CD4-positive, alpha-beta T cell treated with Interleukin-4 for 1 hour (primary cell): ENCODE measurements at regions not wholly inside any gene's neighbourhood (a gene's known extent, or its start where the extent isn't known, plus 50 kb on each side); places are given as distances from the start of the nearest gene placed in this dataset.

Source experiments
- DNase-seq, 2 donors: peaks; one replicate each; pipeline ENCODE4 v3.0.0-alpha.2; 2020 to 2022

- no peak for DNase-seq
Observed at GRCh38 chr1:104726917-104727316, 977.2 kb downstream of the AMY1C start.

- no peak for DNase-seq
Observed at GRCh38 chr1:104733866-104734265, 984.2 kb downstream of the AMY1C start.

- no peak for DNase-seq
Observed at GRCh38 chr1:104745875-104746274, 996.2 kb downstream of the AMY1C start.

DNA sequence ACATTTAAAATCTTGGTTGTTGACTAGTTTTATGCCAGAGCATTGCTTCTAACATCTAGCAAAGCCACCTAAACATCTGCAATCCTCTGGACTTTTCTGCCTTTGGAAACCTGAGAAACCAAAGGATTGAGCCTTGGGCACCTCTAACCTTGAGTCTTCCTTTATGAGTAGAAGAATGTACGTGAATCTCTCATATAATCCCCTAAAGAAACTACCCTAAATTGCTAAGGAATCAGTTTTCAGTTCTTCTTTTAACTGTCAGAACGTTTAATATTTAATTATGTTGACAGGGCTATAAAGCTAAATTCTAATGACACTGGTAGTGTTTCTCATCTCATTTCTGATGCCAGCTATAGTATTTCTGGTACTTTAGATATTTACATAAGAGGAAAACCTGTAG is 997.3 kb downstream of the AMY1C start:
- no peak for DNase-seq

- no peak for DNase-seq
Observed at GRCh38 chr1:104760017-104760416, 1010.3 kb downstream of the AMY1C start.

DNA sequence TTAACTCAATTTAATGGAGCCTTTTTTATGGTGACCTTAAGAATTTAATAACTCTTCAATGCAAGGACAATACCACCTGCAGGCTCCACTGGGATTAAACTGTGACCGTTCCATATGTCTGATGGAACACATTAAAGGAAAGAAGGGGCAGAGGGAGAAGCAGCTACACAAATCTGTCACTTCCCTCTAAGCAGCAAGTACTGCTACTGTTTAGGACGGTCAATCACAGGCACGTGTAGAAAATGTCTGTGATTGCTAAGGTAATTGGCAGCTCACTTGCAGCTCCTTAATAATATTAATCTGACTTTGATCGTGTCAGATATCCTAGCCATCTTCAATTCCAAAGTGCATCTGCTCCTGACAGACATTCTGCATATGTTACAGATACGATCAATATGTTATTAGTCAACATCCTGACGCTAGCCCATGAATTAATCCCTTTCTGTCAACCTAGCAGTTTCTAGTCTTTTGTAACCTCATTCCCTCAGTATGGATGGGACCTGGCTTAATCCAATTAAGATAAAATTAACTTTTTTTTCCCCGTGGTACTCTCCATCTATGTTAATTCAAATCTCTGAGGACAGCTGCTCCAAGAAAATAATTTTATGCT is 1012.4 kb downstream of the AMY1C start:
- DNase-seq = no peak

GRCh38 chr1:104765085-104765484 is 1015.4 kb downstream of the AMY1C start:
- DNase-seq = no peak

DNA sequence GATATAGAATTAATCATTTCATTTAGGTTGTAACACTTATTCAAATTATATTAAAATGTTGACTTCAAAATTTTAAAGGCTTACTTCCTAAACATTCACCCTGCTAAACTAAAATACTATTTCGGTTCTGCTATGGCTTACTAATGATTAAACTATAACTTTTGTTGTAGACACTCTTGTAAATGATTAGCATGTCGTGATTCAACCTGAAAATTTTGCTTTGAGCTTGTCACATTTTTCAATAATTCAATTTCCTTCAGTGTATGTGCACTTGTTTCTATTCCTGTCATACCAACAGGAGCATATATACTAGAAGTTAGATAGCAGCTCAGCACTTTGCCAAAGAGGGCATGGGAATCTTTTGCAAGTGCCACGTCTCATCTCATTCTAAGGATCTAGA is 1018.8 kb downstream of the AMY1C start:
- no peak for DNase-seq

DNA sequence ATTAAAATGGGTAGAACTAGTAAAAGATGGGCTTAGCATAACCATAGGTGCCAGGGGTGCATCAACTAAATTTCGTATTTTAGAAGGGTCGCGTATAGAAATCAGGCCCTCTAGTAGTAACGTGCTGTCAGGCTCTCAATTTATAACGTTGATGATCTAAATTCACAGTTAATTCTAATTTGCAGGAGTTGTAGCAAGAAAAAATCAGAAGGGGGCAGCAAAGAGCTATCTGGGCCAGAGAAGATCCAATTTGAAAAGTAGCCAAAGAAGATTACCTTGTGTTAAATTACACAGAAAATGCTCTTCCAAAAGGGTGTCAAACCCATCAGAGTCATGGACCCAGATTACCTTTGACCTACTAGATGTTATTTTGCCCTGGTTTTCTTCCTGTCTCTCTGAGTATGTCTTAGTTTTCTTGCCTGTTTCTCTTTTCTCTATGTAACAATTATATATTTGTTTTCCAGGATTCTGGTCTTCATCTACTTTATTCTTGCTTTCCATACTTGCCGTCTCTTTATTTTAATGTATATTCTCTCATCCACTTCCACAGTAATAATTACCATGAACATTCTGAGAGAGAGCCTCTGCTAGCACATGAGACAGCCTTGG is 1030.9 kb downstream of the AMY1C start:
- DNase-seq = no peak

- no peak for DNase-seq
Observed at GRCh38 chr1:104785575-104786187, 1036.0 kb downstream of the AMY1C start.

DNA sequence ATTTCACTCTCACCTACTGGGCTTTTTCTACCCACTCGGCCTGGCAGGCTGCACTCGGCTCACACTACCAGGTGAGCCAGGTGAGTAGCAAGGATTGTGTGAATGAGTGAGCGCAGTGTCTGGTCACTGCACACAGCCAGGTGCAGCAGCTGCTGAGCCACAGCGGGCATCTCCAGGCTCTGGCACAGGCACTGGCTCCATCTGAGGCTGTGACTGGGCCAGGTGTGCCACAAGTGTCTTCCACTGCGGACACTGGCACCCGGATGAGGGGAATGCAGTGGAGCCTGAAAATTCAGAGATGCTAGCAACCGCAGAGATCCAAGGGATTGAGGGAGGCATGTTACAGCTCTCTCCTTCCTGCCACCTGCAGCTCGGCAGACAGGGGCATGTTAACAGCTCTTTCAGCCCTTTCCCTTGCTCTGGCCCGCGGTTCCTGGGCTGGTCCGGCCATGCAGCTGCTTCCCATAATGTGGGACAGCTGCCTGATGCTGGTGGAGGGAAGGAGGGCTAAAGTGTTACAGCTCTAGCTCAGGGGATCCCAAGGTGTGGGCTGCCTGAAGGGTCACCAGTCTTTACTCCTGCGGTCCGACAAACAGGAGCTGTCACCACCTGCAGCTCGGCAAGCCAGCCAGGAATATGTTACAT is 1038.3 kb downstream of the AMY1C start:
- no peak for DNase-seq

- DNase-seq = no peak
Observed at GRCh38 chr1:104791030-104791429, 1041.3 kb downstream of the AMY1C start.

GRCh38 chr1:104794035-104794434 is 1044.3 kb downstream of the AMY1C start:
- DNase-seq = no peak

DNA sequence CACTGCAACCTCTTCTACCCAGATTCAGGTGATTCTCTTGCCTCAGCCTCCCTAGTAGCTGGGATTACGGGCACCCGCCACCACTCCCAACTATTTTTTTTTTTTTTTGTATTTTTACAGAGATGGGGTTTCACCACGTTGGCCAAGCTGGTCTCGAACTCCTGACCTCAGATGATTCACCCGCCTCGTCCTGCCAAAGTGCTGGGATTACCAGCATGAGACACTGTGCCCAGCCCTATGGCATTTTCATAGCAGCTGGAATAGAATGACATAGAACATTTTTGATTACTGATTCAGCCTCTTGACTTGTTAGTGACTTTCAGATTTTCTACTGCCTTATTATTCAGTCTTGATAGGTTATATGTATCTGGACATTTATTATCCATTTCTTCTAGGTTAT is 1046.2 kb downstream of the AMY1C start:
- DNase-seq = no peak

- DNase-seq = no peak
Observed at GRCh38 chr1:104797982-104798381, 1048.3 kb downstream of the AMY1C start.

DNA sequence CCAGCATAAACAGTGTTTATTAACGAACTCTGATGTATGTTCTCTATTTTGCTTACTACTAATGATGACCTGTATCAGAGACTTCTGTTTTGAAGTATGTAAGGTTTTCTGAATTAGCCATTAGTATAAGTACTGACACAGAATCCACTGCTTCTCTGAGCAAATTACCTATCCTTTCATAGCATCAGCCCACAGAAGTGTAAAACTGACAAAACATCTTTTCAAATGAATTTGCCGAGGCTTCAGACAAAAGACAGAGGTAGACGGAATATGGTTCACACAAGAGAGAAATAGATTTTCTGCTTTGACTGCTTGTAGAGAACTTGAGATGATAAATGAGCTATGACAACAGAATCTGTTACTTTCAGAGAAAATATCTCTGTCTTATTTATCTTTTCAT is 1051.6 kb downstream of the AMY1C start:
- no peak for DNase-seq

DNA sequence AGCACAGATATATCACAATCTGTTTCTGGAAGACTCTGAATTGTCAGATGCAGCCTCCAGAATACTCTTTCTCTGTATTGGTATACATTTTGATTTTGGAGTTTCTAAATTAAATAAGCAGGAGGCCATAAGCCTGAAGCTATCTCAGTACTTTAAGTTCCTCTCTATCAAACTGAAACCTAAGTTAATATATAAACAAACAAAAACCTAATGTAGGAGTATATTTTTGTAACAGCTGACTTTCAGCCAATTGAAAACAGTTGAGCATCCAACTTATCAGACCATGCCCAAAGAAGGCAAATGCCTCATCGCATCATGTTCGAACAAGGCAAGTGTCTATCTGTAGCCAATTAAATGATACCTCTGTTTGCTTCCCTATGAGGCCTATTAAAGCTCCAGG is 1054.4 kb downstream of the AMY1C start:
- no peak for DNase-seq

- no peak for DNase-seq
Observed at GRCh38 chr1:104807590-104807989, 1057.9 kb downstream of the AMY1C start.

DNA sequence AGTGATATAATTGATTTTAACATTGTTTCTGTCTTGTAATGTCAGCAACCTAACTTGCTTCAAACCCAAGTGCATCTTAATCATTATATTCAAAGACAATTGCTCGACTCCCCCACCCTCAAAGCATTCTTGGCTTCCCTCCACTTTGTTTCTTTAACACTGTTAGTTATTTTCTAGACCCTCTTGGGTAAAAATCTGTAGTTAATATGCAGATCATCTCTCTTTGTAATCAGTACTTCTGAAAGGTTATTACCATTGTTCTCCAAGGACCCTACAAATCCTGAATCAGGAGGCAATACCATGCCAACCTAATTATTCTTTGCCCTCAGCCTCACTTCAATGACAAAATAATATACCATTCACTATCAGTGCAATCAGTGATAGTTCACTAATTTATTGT is 1075.7 kb downstream of the AMY1C start:
- no peak for DNase-seq

GRCh38 chr1:104830534-104830933 is 1080.8 kb downstream of the AMY1C start:
- no peak for DNase-seq

GRCh38 chr1:104852151-104852550 is 1102.5 kb downstream of the AMY1C start:
- DNase-seq = no peak

- DNase-seq = no peak
Observed at GRCh38 chr1:104853276-104853675, 1103.6 kb downstream of the AMY1C start.

DNA sequence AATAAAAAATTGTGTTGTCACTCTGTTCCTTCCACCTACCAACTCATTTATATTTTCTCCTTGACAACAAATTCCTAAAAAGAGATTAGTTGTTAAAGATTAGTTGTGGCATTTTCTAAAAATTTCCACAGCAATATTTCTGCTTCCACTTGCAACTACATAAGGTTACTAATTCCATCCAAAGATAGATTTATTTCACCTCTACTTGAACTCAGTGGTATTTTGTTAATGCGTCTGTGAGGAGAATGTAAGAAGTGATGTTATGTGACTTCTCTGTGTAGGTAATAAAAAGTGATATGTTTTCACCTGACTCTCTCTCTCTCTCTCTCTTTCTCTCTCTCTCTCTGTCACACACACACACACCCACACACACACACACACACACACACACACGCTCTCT is 1104.8 kb downstream of the AMY1C start:
- no peak for DNase-seq

DNA sequence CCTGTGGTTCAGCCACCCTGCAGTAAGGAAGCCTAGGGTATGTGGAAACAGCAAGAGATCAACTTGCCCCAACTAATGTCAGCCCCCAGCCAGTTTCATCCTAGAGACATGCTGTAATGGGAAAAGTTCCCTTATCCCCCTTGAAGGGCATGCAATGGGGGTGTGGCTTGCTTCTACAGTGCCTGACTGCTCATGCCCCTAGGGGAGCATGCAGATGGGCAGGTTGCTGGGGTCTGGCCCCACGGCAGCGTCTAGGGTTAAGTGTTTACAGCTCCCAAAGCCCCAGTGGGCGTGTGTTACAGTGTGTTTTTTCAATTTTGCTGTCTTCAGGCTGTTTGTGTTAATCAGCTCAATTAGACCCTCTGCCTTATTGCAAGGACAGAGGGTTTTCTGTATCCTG is 1105.9 kb downstream of the AMY1C start:
- DNase-seq = no peak
